ENCODE measurements at regions not wholly inside any gene's neighbourhood (a gene's known extent, or its start where the extent isn't known, plus 50 kb on each side); places are given as distances from the start of the nearest gene placed in this dataset.

DNA sequence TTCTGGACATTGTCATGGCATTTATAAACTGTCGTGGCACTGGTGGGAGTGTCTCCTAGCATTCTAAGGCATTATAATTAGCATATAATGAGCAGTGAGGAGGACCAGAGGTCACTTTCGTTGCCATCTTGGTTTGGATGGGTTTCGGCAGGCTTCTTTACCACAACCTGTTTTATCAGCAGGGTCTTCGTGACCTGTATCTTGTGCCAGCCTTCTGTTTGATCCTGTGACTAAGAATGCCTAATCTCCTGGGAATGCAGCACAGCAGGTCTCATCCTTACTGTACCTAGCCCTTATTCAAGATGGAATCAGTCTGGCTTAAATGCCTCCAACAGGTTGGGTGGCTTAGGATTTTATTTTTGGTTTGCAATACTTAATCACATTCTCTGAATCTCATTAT lies 142.7 kb upstream of the GGTLC1 start:
- no peak overlapping the region for H3K4me2 ChIP-seq (replicated peaks; ENCODE audit: extremely low read depth, low read length, poor library complexity, severe bottlenecking)
- 93% methylated on average over 3 of the region's 4 CpGs for WGBS (ENCODE audit: insufficient coverage)
- no peak overlapping the region for H3K4me3 ChIP-seq (replicated peaks in 1 of 3; ENCODE audit: low read depth in 2 of 3, low read length in 3 of 3)
- Mint-ChIP-seq H3K27ac (no peak overlapping the region), H3K9me3 (peaks cover 0 to 7% (median 0%) of the 10 kb centered on the region in 7 donors), H3K4me1 (peaks cover 4% of the 10 kb centered on the region), H3K27me3 (ENCODE audit: low read depth in 3 of 3) (peaks cover 1 to 7% (median 2%) of the 10 kb centered on the region in 3 donors), H3K36me3 (no peaks in the 10 kb centered on the region), H3K4me3 (no peak overlapping the region)
- no peak overlapping the region for H2AFZ ChIP-seq (ENCODE audit: insufficient read depth, low read depth, low read length, poor library complexity, severe bottlenecking)
- H3K9ac ChIP-seq (ENCODE audit: insufficient read depth, low read length, poor library complexity, severe bottlenecking): no peak overlapping the region
- no peaks in the 10 kb centered on the region for H4K20me1 ChIP-seq (ENCODE audit: insufficient read depth, low read length)
- no peaks in the 10 kb centered on the region for H3K36me3 ChIP-seq (replicated peaks in 1 of 2; ENCODE audit: control insufficient read depth in 1 of 2, insufficient read depth in 2 of 2, low read length in 2 of 2)
- H3K9me3 ChIP-seq (replicated peaks in 1 of 2; ENCODE audit: control insufficient read depth in 1 of 2, insufficient read depth in 1 of 2, low read length in 2 of 2): no peaks in the 10 kb centered on the region
- no peak overlapping the region for H3K27ac ChIP-seq (ENCODE audit: low read depth in 1 of 2, low read length in 2 of 2)
- DNase-seq: no peak
- no peaks in the 10 kb centered on the region for H3K79me2 ChIP-seq (ENCODE audit: insufficient read depth, low read length)
- TF ChIP-seq, protein P1, sequence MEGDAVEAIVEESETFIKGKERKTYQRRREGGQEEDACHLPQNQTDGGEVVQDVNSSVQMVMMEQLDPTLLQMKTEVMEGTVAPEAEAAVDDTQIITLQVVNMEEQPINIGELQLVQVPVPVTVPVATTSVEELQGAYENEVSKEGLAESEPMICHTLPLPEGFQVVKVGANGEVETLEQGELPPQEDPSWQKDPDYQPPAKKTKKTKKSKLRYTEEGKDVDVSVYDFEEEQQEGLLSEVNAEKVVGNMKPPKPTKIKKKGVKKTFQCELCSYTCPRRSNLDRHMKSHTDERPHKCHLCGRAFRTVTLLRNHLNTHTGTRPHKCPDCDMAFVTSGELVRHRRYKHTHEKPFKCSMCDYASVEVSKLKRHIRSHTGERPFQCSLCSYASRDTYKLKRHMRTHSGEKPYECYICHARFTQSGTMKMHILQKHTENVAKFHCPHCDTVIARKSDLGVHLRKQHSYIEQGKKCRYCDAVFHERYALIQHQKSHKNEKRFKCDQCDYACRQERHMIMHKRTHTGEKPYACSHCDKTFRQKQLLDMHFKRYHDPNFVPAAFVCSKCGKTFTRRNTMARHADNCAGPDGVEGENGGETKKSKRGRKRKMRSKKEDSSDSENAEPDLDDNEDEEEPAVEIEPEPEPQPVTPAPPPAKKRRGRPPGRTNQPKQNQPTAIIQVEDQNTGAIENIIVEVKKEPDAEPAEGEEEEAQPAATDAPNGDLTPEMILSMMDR (IDR thresholded peaks at IDR 0.05): no peak
- H3K4me1 ChIP-seq (ENCODE audit: control insufficient read depth in 1 of 2, insufficient read depth in 2 of 2, low read length in 2 of 2): no peaks in the 10 kb centered on the region
- H3K27me3 ChIP-seq (ENCODE audit: control insufficient read depth in 2 of 2, insufficient read depth in 2 of 2, low read length in 2 of 2): no peaks in the 10 kb centered on the region
- intact Hi-C loops (cut with micrococcal nuclease): no loop called here

DNA sequence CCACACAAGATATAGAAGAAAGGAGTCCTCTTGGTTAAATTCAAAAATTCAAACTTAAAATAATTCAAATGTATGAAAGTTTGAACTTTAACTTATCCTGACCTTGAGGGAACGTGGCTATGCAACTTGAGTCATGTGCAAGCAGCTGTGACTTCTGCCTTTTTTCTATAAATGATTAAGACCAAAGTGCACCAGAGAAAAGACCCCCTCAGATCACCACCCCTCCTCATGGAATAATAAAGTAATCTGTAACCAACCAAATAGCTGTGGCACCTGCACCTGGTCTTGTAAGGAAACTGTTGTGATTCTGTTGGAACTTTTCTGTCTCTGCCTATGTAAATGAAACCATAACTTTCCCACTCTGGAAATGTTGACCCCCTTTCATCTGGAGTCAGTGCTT lies 141.1 kb upstream of the GGTLC1 start:
- no peaks in the 10 kb centered on the region for H4K20me1 ChIP-seq (ENCODE audit: insufficient read depth, low read length)
- TF ChIP-seq, protein P1 (IDR thresholded peaks at IDR 0.05): no peak
- H3K9me3 ChIP-seq (replicated peaks in 1 of 2; ENCODE audit: control insufficient read depth in 1 of 2, insufficient read depth in 1 of 2, low read length in 2 of 2): peaks cover 0 to 4% of the 10 kb centered on the region in 2 donors
- intact Hi-C loops (cut with micrococcal nuclease): no loop called here
- H3K79me2 ChIP-seq (ENCODE audit: insufficient read depth, low read length): no peaks in the 10 kb centered on the region
- H3K4me1 Mint-ChIP-seq: peaks cover 4% of the 10 kb centered on the region
- H2AFZ ChIP-seq (ENCODE audit: insufficient read depth, low read depth, low read length, poor library complexity, severe bottlenecking): no peak overlapping the region
- H3K27me3 ChIP-seq (ENCODE audit: control insufficient read depth in 2 of 2, insufficient read depth in 2 of 2, low read length in 2 of 2): no peaks in the 10 kb centered on the region
- H3K27me3 Mint-ChIP-seq (ENCODE audit: low read depth in 3 of 3): peaks cover 1 to 8% (median 2%) of the 10 kb centered on the region in 3 donors
- H3K4me3 ChIP-seq (replicated peaks in 1 of 3; ENCODE audit: low read depth in 2 of 3, low read length in 3 of 3): no peak overlapping the region
- peaks cover 0 to 14% (median 2%) of the 10 kb centered on the region in 7 donors for H3K9me3 Mint-ChIP-seq
- H3K27ac ChIP-seq (ENCODE audit: low read depth in 1 of 2, low read length in 2 of 2): no peak overlapping the region
- no peak overlapping the region for H3K27ac Mint-ChIP-seq
- H3K4me2 ChIP-seq (replicated peaks; ENCODE audit: extremely low read depth, low read length, poor library complexity, severe bottlenecking): no peak overlapping the region
- no peaks in the 10 kb centered on the region for H3K36me3 Mint-ChIP-seq
- 80% methylated on average over 1 of the region's 1 CpG for WGBS (ENCODE audit: insufficient coverage)
- no peak for DNase-seq
- no peaks in the 10 kb centered on the region for H3K36me3 ChIP-seq (replicated peaks in 1 of 2; ENCODE audit: control insufficient read depth in 1 of 2, insufficient read depth in 2 of 2, low read length in 2 of 2)
- H3K4me3 Mint-ChIP-seq: no peak overlapping the region
- H3K4me1 ChIP-seq (ENCODE audit: control insufficient read depth in 1 of 2, insufficient read depth in 2 of 2, low read length in 2 of 2): no peaks in the 10 kb centered on the region
- no peak overlapping the region for H3K9ac ChIP-seq (ENCODE audit: insufficient read depth, low read length, poor library complexity, severe bottlenecking)

Data from CD14-positive monocyte (primary cell).